Keratinocyte (primary cell): ENCODE measurements at regions not wholly inside any gene's neighbourhood (a gene's known extent, or its start where the extent isn't known, plus 50 kb on each side); places are given as distances from the start of the nearest gene placed in this dataset.

ENCODE experiments used
- CTCF ChIP-seq, 3 experiments: IDR thresholded peaks in 1 of 3; conservative IDR thresholded peaks in 1 of 3; optimal IDR thresholded peaks in 1 of 3; 2 replicates in 2 of 3; 3 replicates in 1 of 3; pipeline versions ENCODE3 to v1.5.1; 2011; ENCODE audit warnings: low read length in 3 of 3, mild to moderate bottlenecking in 3 of 3, moderate library complexity in 2 of 3, control low read depth in 1 of 3, inconsistent platforms in 1 of 3; ENCODE audit not compliant: insufficient read depth in 2 of 3; ENCODE audit errors: extremely low read depth in 1 of 3
- EZH2 ChIP-seq: IDR thresholded peaks from one replicate; pipeline ENCODE4 v1.6.1; 2012; ENCODE audit warnings: inconsistent platforms, mild to moderate bottlenecking, low read length, moderate library complexity

DNA sequence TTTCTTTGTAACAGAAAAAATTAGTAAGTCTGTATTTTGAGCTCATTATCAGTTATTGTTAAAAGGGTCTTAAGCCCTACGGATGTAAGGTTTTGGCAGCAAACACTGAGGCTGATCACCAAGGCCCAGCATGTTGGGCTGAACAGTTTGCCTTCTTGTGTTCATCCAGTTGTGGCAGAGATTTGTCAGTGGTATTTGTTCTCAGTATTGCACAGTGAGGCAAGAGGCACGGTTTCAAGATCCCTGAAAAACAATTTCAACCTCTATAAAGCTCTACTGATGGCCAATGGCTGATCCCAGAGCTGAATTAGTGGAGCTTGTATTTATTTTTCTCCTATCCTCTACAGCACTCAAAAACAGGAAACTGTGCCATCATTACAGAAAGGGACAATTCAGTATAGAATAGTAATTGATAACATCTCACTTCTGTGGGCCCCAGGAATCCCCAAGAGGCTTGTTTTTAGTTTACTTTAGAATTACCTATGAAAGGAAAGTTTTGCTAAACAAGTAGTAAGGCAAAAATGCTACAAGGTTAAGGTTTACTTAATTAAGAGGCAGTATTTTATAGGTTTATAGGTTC, 191.8 kb upstream of the RAB4A start:
- TF ChIP-seq CTCF (optimal IDR thresholded peaks at IDR 0.05 in 1 of 3, IDR thresholded peaks at IDR 0.05 in 1 of 3, conservative IDR thresholded peaks at IDR 0.05 in 1 of 3; ENCODE audit: extremely low read depth in 1 of 3, insufficient read depth in 2 of 3, low read length in 3 of 3) (no peak), EZH2 (no peak)
